ENCODE measurements at regions not wholly inside any gene's neighbourhood (a gene's known extent, or its start where the extent isn't known, plus 50 kb on each side); places are given as distances from the start of the nearest gene placed in this dataset.

GRCh38 chr4:147299205-147299604 lies 181.7 kb upstream of the EDNRA start:
- Histone ChIP-seq H3K36me3 (ENCODE audit: control insufficient read depth, insufficient read depth, low read length) (no peaks in the 10 kb centered on the region), H3K27me3 (replicated peaks; ENCODE audit: control insufficient read depth, insufficient read depth, low read length) (no peaks in the 10 kb centered on the region), H3K4me3 (replicated peaks; ENCODE audit: low read depth, low read length) (no peak overlapping the region)
- TF ChIP-seq, protein P1, sequence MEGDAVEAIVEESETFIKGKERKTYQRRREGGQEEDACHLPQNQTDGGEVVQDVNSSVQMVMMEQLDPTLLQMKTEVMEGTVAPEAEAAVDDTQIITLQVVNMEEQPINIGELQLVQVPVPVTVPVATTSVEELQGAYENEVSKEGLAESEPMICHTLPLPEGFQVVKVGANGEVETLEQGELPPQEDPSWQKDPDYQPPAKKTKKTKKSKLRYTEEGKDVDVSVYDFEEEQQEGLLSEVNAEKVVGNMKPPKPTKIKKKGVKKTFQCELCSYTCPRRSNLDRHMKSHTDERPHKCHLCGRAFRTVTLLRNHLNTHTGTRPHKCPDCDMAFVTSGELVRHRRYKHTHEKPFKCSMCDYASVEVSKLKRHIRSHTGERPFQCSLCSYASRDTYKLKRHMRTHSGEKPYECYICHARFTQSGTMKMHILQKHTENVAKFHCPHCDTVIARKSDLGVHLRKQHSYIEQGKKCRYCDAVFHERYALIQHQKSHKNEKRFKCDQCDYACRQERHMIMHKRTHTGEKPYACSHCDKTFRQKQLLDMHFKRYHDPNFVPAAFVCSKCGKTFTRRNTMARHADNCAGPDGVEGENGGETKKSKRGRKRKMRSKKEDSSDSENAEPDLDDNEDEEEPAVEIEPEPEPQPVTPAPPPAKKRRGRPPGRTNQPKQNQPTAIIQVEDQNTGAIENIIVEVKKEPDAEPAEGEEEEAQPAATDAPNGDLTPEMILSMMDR (IDR thresholded peaks at IDR 0.05; ENCODE audit: insufficient read depth, low read length, poor library complexity, severe bottlenecking) = no peak
- no peak for DNase-seq (ENCODE audit: extremely low read depth, insufficient read length)

GRCh38 chr4:147303174-147303872 lies 177.6 kb upstream of the EDNRA start:
- H3K36me3 ChIP-seq (ENCODE audit: control insufficient read depth, insufficient read depth, low read length) = no peaks in the 10 kb centered on the region
- no peak for DNase-seq (ENCODE audit: extremely low read depth, insufficient read length)
- H3K4me3 ChIP-seq (replicated peaks; ENCODE audit: low read depth, low read length) = no peak overlapping the region
- no peaks in the 10 kb centered on the region for H3K27me3 ChIP-seq (replicated peaks; ENCODE audit: control insufficient read depth, insufficient read depth, low read length)
- TF ChIP-seq, protein P1 (IDR thresholded peaks at IDR 0.05; ENCODE audit: insufficient read depth, low read length, poor library complexity, severe bottlenecking) = no peak

GRCh38 chr4:147303873-147304229 lies 177.0 kb upstream of the EDNRA start:
- Histone ChIP-seq H3K4me3 (replicated peaks; ENCODE audit: low read depth, low read length) (no peak overlapping the region), H3K27me3 (replicated peaks; ENCODE audit: control insufficient read depth, insufficient read depth, low read length) (no peaks in the 10 kb centered on the region), H3K36me3 (ENCODE audit: control insufficient read depth, insufficient read depth, low read length) (no peaks in the 10 kb centered on the region)
- DNase-seq (ENCODE audit: extremely low read depth, insufficient read length) = no peak
- TF ChIP-seq, protein P1 (IDR thresholded peaks at IDR 0.05; ENCODE audit: insufficient read depth, low read length, poor library complexity, severe bottlenecking) = no peak

- H3K4me3 ChIP-seq (replicated peaks; ENCODE audit: low read depth, low read length) = no peak overlapping the region
- no peak for DNase-seq (ENCODE audit: extremely low read depth, insufficient read length)
- H3K36me3 ChIP-seq (ENCODE audit: control insufficient read depth, insufficient read depth, low read length) = no peaks in the 10 kb centered on the region
- no peaks in the 10 kb centered on the region for H3K27me3 ChIP-seq (replicated peaks; ENCODE audit: control insufficient read depth, insufficient read depth, low read length)
- TF ChIP-seq, protein P1 (IDR thresholded peaks at IDR 0.05; ENCODE audit: insufficient read depth, low read length, poor library complexity, severe bottlenecking) = no peak
Measured at GRCh38 chr4:147307896-147308674, 172.8 kb upstream of the EDNRA start.

- TF ChIP-seq, protein P1 (IDR thresholded peaks at IDR 0.05; ENCODE audit: insufficient read depth, low read length, poor library complexity, severe bottlenecking) = no peak
- Histone ChIP-seq H3K36me3 (ENCODE audit: control insufficient read depth, insufficient read depth, low read length) (no peaks in the 10 kb centered on the region), H3K27me3 (replicated peaks; ENCODE audit: control insufficient read depth, insufficient read depth, low read length) (no peaks in the 10 kb centered on the region), H3K4me3 (replicated peaks; ENCODE audit: low read depth, low read length) (no peak overlapping the region)
- no peak for DNase-seq (ENCODE audit: extremely low read depth, insufficient read length)
Measured at GRCh38 chr4:147309434-147309833, 171.5 kb upstream of the EDNRA start.

Measured in GM06990 (cell line).